ENCODE measurements at regions not wholly inside any gene's neighbourhood (a gene's known extent, or its start where the extent isn't known, plus 50 kb on each side); places are given as distances from the start of the nearest gene placed in this dataset.

GRCh38 chr6:5869676-5870075, 137.0 kb downstream of the NRN1 start:
- H2AFZ ChIP-seq (ENCODE audit: low read depth) = no peak overlapping the region
- no peaks in the 10 kb centered on the region; a peak in 1 of 4 replicates for H3K4me1 ChIP-seq (ENCODE audit: control insufficient read depth in 1 of 2, insufficient read depth in 2 of 2, low read depth in 1 of 2, low read length in 1 of 2)
- no peak overlapping the region for H3K4me3 ChIP-seq (ENCODE audit: low read depth in 2 of 2, low read length in 1 of 2)
- H3K36me3 ChIP-seq (replicated peaks in 1 of 2; ENCODE audit: control insufficient read depth in 1 of 2, insufficient read depth in 2 of 2, low read length in 1 of 2) = no peaks in the 10 kb centered on the region
- no peak overlapping the region for H3K4me2 ChIP-seq
- H3K9me2 ChIP-seq = no peaks in the 10 kb centered on the region
- H3K27ac ChIP-seq (ENCODE audit: low read depth in 2 of 2, low read length in 1 of 2) = no peak overlapping the region
- no peak overlapping the region for H3K9ac ChIP-seq
- WGBS (ENCODE audit: low lambda C conversion rate) = 33% methylated on average over 4 of the region's 4 CpGs
- no peaks in the 10 kb centered on the region for H3F3A ChIP-seq (replicated peaks; ENCODE audit: insufficient read depth)
- no peak for TF ChIP-seq MEF2A (IDR thresholded peaks at IDR 0.05; ENCODE audit: borderline replicate concordance, low read depth)
- H3K9me3 ChIP-seq = no peaks in the 10 kb centered on the region
- no peaks in the 10 kb centered on the region for H4K20me1 ChIP-seq (ENCODE audit: insufficient read depth)
- DNase-seq = no peak
- no peaks in the 10 kb centered on the region for H3K79me2 ChIP-seq (ENCODE audit: insufficient read depth)
- CTCF ChIA-PET = no interaction called here
- H3K27me3 ChIP-seq (ENCODE audit: insufficient read depth) = no peaks in the 10 kb centered on the region
- POLR2A ChIA-PET = no interaction called here

GRCh38 chr6:5869261-5869660, 137.5 kb downstream of the NRN1 start:
- no peaks in the 10 kb centered on the region for H3K79me2 ChIP-seq (ENCODE audit: insufficient read depth)
- H2AFZ ChIP-seq (ENCODE audit: low read depth) = no peak overlapping the region
- H3K27ac ChIP-seq (ENCODE audit: low read depth in 2 of 2, low read length in 1 of 2) = no peak overlapping the region
- H3K9ac ChIP-seq = no peak overlapping the region
- no peaks in the 10 kb centered on the region for H3K36me3 ChIP-seq (replicated peaks in 1 of 2; ENCODE audit: control insufficient read depth in 1 of 2, insufficient read depth in 2 of 2, low read length in 1 of 2)
- CTCF ChIA-PET = no interaction called here
- H3K9me3 ChIP-seq = no peaks in the 10 kb centered on the region
- no peak overlapping the region for H3K4me2 ChIP-seq
- H3K4me3 ChIP-seq (ENCODE audit: low read depth in 2 of 2, low read length in 1 of 2) = no peak overlapping the region
- H3K27me3 ChIP-seq (ENCODE audit: insufficient read depth) = no peaks in the 10 kb centered on the region
- no peaks in the 10 kb centered on the region for H3F3A ChIP-seq (replicated peaks; ENCODE audit: insufficient read depth)
- no peak for TF ChIP-seq PBX3 (IDR thresholded peaks at IDR 0.05)
- no peak for TF ChIP-seq GATA2 (CRISPR knock-in tag; IDR thresholded peaks at IDR 0.05)
- TF ChIP-seq MEF2A (IDR thresholded peaks at IDR 0.05; ENCODE audit: borderline replicate concordance, low read depth) = no peak
- TF ChIP-seq MAX (IDR thresholded peaks at IDR 0.05; ENCODE audit: low read depth) = no peak
- no peak for TF ChIP-seq REST (IDR thresholded peaks at IDR 0.05; ENCODE audit: low read depth, low read length)
- TF ChIP-seq SIN3A (IDR thresholded peaks at IDR 0.05; ENCODE audit: borderline replicate concordance, low read depth, low read length) = no peak
- no peak for TF ChIP-seq GABPA (IDR thresholded peaks at IDR 0.05; ENCODE audit: low read depth)
- TF ChIP-seq USF1 (IDR thresholded peaks at IDR 0.05; ENCODE audit: borderline replicate concordance, low read depth) = no peak
- TF ChIP-seq MXI1 (IDR thresholded peaks at IDR 0.05; ENCODE audit: low read depth, low read length) = no peak
- TF ChIP-seq FOXM1 (IDR thresholded peaks at IDR 0.05; ENCODE audit: low read depth) = no peak
- TF ChIP-seq JUND (IDR thresholded peaks at IDR 0.05) = no peak
- TF ChIP-seq ZBTB33 (IDR thresholded peaks at IDR 0.05; ENCODE audit: borderline replicate concordance, low read depth) = no peak
- no peak for TF ChIP-seq SMC3 (IDR thresholded peaks at IDR 0.05; ENCODE audit: low read depth, low read length)
- no peak for TF ChIP-seq RXRA (IDR thresholded peaks at IDR 0.05; ENCODE audit: borderline replicate concordance, low read depth)
- TF ChIP-seq RCOR1 (IDR thresholded peaks at IDR 0.05; ENCODE audit: low read length) = no peak
- TF ChIP-seq POLR2AphosphoS5 (IDR thresholded peaks at IDR 0.05; ENCODE audit: low read depth, low read length) = no peak
- H4K20me1 ChIP-seq (ENCODE audit: insufficient read depth) = no peaks in the 10 kb centered on the region
- H3K9me2 ChIP-seq = no peaks in the 10 kb centered on the region
- H3K4me1 ChIP-seq (ENCODE audit: control insufficient read depth in 1 of 2, insufficient read depth in 2 of 2, low read depth in 1 of 2, low read length in 1 of 2) = no peaks in the 10 kb centered on the region; a peak in 1 of 4 replicates
- POLR2A ChIA-PET = no interaction called here
- DNase-seq = no peak

Measured in SK-N-SH (cell line).